ENCODE measurements at regions not wholly inside any gene's neighbourhood (a gene's known extent, or its start where the extent isn't known, plus 50 kb on each side); places are given as distances from the start of the nearest gene placed in this dataset.

GRCh38 chr18:40346146-40346545 lies 1608.9 kb upstream of the PIK3C3 start:
- no peak overlapping the region for H3K4me3 ChIP-seq (ENCODE audit: low read depth, low read length, poor library complexity, severe bottlenecking)
- ChIA-PET CTCF (ENCODE audit: unreplicated experiment) (no interaction called here), POLR2A (no interaction called here)
- TF ChIP-seq CTCF (conservative IDR thresholded peaks at IDR 0.05; ENCODE audit: low read length): no peak
- TF ChIP-seq EZH2phosphoT487 (IDR thresholded peaks at IDR 0.05; ENCODE audit: borderline replicate concordance, low read depth, low read length): no peak
- no peaks in the 10 kb centered on the region for H4K20me1 ChIP-seq (ENCODE audit: insufficient read depth, low read length)
- BruUV-seq (replicated peaks): no TSS peak
- H3K79me2 ChIP-seq (ENCODE audit: insufficient read depth, low read depth, low read length): no peaks in the 10 kb centered on the region
- intact Hi-C loops (cut with micrococcal nuclease; ENCODE audit: unreplicated experiment): no loop called here
- no peaks in the 10 kb centered on the region for H3K36me3 ChIP-seq (ENCODE audit: insufficient read depth, low read length)
- no peak for DNase-seq (ENCODE audit: low spot score)
- H3K27ac ChIP-seq (ENCODE audit: low read depth, low read length, poor library complexity, severe bottlenecking): no peak overlapping the region
- no peaks in the 10 kb centered on the region for H3K9me2 ChIP-seq (ENCODE audit: insufficient read depth, low read length)
- H3K4me1 ChIP-seq (ENCODE audit: insufficient read depth, low read length, poor library complexity, severe bottlenecking): no peaks in the 10 kb centered on the region
- H3K9me3 ChIP-seq (ENCODE audit: low read length): no peaks in the 10 kb centered on the region
- no peak overlapping the region for H3K4me2 ChIP-seq (ENCODE audit: low read length)
- H2AFZ ChIP-seq (ENCODE audit: low read length): no peak overlapping the region

GRCh38 chr18:40341701-40342100 lies 1613.3 kb upstream of the PIK3C3 start:
- Histone ChIP-seq H3K27ac (ENCODE audit: low read depth, low read length, poor library complexity, severe bottlenecking) (no peak overlapping the region), H3K9me2 (ENCODE audit: insufficient read depth, low read length) (no peaks in the 10 kb centered on the region), H3K4me3 (ENCODE audit: low read depth, low read length, poor library complexity, severe bottlenecking) (no peak overlapping the region), H3K79me2 (ENCODE audit: insufficient read depth, low read depth, low read length) (no peaks in the 10 kb centered on the region), H3K4me2 (ENCODE audit: low read length) (no peak overlapping the region), H3K36me3 (ENCODE audit: insufficient read depth, low read length) (no peaks in the 10 kb centered on the region), H2AFZ (ENCODE audit: low read length) (no peak overlapping the region), H3K4me1 (ENCODE audit: insufficient read depth, low read length, poor library complexity, severe bottlenecking) (no peaks in the 10 kb centered on the region), H4K20me1 (ENCODE audit: insufficient read depth, low read length) (no peaks in the 10 kb centered on the region), H3K9me3 (ENCODE audit: low read length) (no peaks in the 10 kb centered on the region)
- TF ChIP-seq CTCF (conservative IDR thresholded peaks at IDR 0.05; ENCODE audit: low read length): no peak
- no peak for TF ChIP-seq EZH2phosphoT487 (IDR thresholded peaks at IDR 0.05; ENCODE audit: borderline replicate concordance, low read depth, low read length)
- no peak for DNase-seq (ENCODE audit: low spot score)
- intact Hi-C loops (cut with micrococcal nuclease; ENCODE audit: unreplicated experiment): no loop called here
- BruUV-seq (replicated peaks): no TSS peak
- ChIA-PET CTCF (ENCODE audit: unreplicated experiment) (no interaction called here), POLR2A (interaction anchor here (0.5 kb wide), 1 partner anchor 58 kb away, joined by 3 read pairs; no protein-coding TSS in a partner anchor)

GRCh38 chr18:40338284-40338683 lies 1616.8 kb upstream of the PIK3C3 start:
- ChIA-PET POLR2A (no interaction called here), CTCF (ENCODE audit: unreplicated experiment) (no interaction called here)
- Histone ChIP-seq H2AFZ (ENCODE audit: low read length) (no peak overlapping the region), H4K20me1 (ENCODE audit: insufficient read depth, low read length) (no peaks in the 10 kb centered on the region), H3K4me1 (ENCODE audit: insufficient read depth, low read length, poor library complexity, severe bottlenecking) (no peaks in the 10 kb centered on the region), H3K27ac (ENCODE audit: low read depth, low read length, poor library complexity, severe bottlenecking) (no peak overlapping the region), H3K36me3 (ENCODE audit: insufficient read depth, low read length) (no peaks in the 10 kb centered on the region), H3K4me3 (ENCODE audit: low read depth, low read length, poor library complexity, severe bottlenecking) (no peak overlapping the region), H3K79me2 (ENCODE audit: insufficient read depth, low read depth, low read length) (no peaks in the 10 kb centered on the region), H3K9me2 (ENCODE audit: insufficient read depth, low read length) (no peaks in the 10 kb centered on the region), H3K9me3 (ENCODE audit: low read length) (no peaks in the 10 kb centered on the region), H3K4me2 (ENCODE audit: low read length) (no peak overlapping the region)
- BruUV-seq (replicated peaks): no TSS peak
- TF ChIP-seq EZH2phosphoT487 (IDR thresholded peaks at IDR 0.05; ENCODE audit: borderline replicate concordance, low read depth, low read length) (no peak), CTCF (conservative IDR thresholded peaks at IDR 0.05; ENCODE audit: low read length) (no peak)
- DNase-seq (ENCODE audit: low spot score): no peak
- intact Hi-C loops (cut with micrococcal nuclease; ENCODE audit: unreplicated experiment): no loop called here
